Peyer's patch (tissue), 4 donors: ENCODE measurements at regions not wholly inside any gene's neighbourhood (a gene's known extent, or its start where the extent isn't known, plus 50 kb on each side); places are given as distances from the start of the nearest gene placed in this dataset.

ENCODE experiments used
- CTCF ChIP-seq, 6 experiments: fragments of 450-650 bp in 4 of 6; fragments of 200-600 bp in 2 of 6; sonication (generic) in 1 of 6; IDR thresholded peaks; one replicate each; pipeline ENCODE4 v1.5.1; 2017 to 2019; ENCODE audit warnings: antibody characterized with exemption in 6 of 6, mild to moderate bottlenecking in 3 of 6, moderate library complexity in 1 of 6
- POLR2A ChIP-seq, 2 donors: fragments of 450-650 bp; IDR thresholded peaks; one replicate each; pipeline ENCODE4 v1.5.1; 2017; ENCODE audit warnings: antibody characterized with exemption in 2 of 2, mild to moderate bottlenecking in 2 of 2, moderate library complexity in 2 of 2

GRCh38 chr13:70544706-70545105 is 436.5 kb upstream of the KLHL1 start:
- no peak for TF ChIP-seq CTCF (IDR thresholded peaks at IDR 0.05)
- TF ChIP-seq POLR2A (IDR thresholded peaks at IDR 0.05): no peak
